Hepatocyte (in vitro differentiated cells): ENCODE measurements at regions not wholly inside any gene's neighbourhood (a gene's known extent, or its start where the extent isn't known, plus 50 kb on each side); places are given as distances from the start of the nearest gene placed in this dataset.

Experiments
- DNase-seq: peaks from one replicate; pipeline ENCODE4 v3.0.0-alpha.2; 2016; ENCODE audit warnings: low spot score
- H2AFZ ChIP-seq: fragments of 200-600 bp; sonication (generic); 2 replicates; pipeline ENCODE4 v1.6.0; 2016; ENCODE audit warnings: antibody characterized with exemption, mild to moderate bottlenecking
- H3K27ac ChIP-seq: fragments of 200-600 bp; sonication (generic); 2 replicates; pipeline ENCODE4 v1.5.1; 2016; ENCODE audit warnings: mild to moderate bottlenecking
- H3K27me3 ChIP-seq: fragments of 200-600 bp; sonication (generic); 2 replicates; pipeline ENCODE4 v1.6.1; 2016
- H3K36me3 ChIP-seq: fragments of 200-600 bp; sonication (generic); replicated peaks from 2 replicates; pipeline ENCODE4 v1.5.1; 2016; ENCODE audit warnings: low read depth; ENCODE audit not compliant: insufficient read depth
- H3K4me1 ChIP-seq: fragments of 200-600 bp; sonication (generic); 2 replicates; pipeline ENCODE4 v1.5.1; 2016; ENCODE audit warnings: mild to moderate bottlenecking, moderate library complexity; ENCODE audit not compliant: insufficient read depth
- H3K4me2 ChIP-seq: fragments of 200-600 bp; sonication (generic); 2 replicates; pipeline ENCODE4 v1.6.0; 2016
- H3K4me3 ChIP-seq: fragments of 200-600 bp; sonication (generic); 2 replicates; pipeline ENCODE4 v1.5.1; 2016; ENCODE audit warnings: mild to moderate bottlenecking
- H3K79me2 ChIP-seq: fragments of 200-600 bp; sonication (generic); 2 replicates; pipeline ENCODE4 v1.6.0; 2017; ENCODE audit warnings: mild to moderate bottlenecking
- H3K9me2 ChIP-seq: fragments of 200-600 bp; sonication (generic); replicated peaks from 2 replicates; pipeline ENCODE4 v1.6.0; 2017; ENCODE audit warnings: mild to moderate bottlenecking; ENCODE audit not compliant: insufficient read depth
- H3K9me3 ChIP-seq: fragments of 200-600 bp; sonication (generic); 2 replicates; pipeline ENCODE4 v1.5.1; 2016; ENCODE audit warnings: low read depth, mild to moderate bottlenecking
- H4K20me1 ChIP-seq: fragments of 200-600 bp; sonication (generic); 2 replicates; pipeline ENCODE4 v1.6.0; 2016; ENCODE audit warnings: mild to moderate bottlenecking; ENCODE audit not compliant: insufficient read depth, poor library complexity, severe bottlenecking
- CTCF ChIP-seq: fragments of 200-600 bp; sonication (generic); IDR thresholded peaks from 2 replicates; pipeline ENCODE4 v1.5.1; 2016; ENCODE audit warnings: antibody characterized with exemption, mild to moderate bottlenecking; ENCODE audit not compliant: poor library complexity
- EZH2 ChIP-seq: fragments of 200-600 bp; sonication (generic); IDR thresholded peaks from 2 replicates; pipeline ENCODE4 v1.6.1; 2016; ENCODE audit warnings: antibody characterized with exemption, mild to moderate bottlenecking, borderline replicate concordance
- EZH2phosphoT487 ChIP-seq: fragments of 200-600 bp; sonication (generic); IDR thresholded peaks from one replicate; pipeline ENCODE4 v1.6.1; 2018; ENCODE audit warnings: antibody characterized with exemption, mild to moderate bottlenecking, low read depth, moderate library complexity; ENCODE audit not compliant: unreplicated experiment, severe bottlenecking
- WGBS: methylation state at CpG from one replicate; pipeline ENCODE4 v1.1.6; 2016; ENCODE audit warnings: low lambda C conversion rate; ENCODE audit errors: missing lambda C conversion rate; 5-methylcytosine and 5-hydroxymethylcytosine counted together

- H3K4me1 ChIP-seq = no peaks in the 10 kb centered on the region
- H4K20me1 ChIP-seq = no peaks in the 10 kb centered on the region
- H3K4me3 ChIP-seq = no peak overlapping the region
- no peak for DNase-seq
- no peak for TF ChIP-seq CTCF
- no peak for TF ChIP-seq EZH2phosphoT487
- no peak for TF ChIP-seq EZH2
- WGBS = 87% methylated on average over 6 of the region's 6 CpGs
- no peaks in the 10 kb centered on the region for H3K9me2 ChIP-seq
- no peak overlapping the region for H2AFZ ChIP-seq
- no peaks in the 10 kb centered on the region for H3K27me3 ChIP-seq
- H3K27ac ChIP-seq = no peak overlapping the region
- H3K36me3 ChIP-seq = no peaks in the 10 kb centered on the region
- H3K4me2 ChIP-seq = no peak overlapping the region
- H3K9me3 ChIP-seq = no peaks in the 10 kb centered on the region
- no peaks in the 10 kb centered on the region for H3K79me2 ChIP-seq
Observed at GRCh38 chr6:117810269-117810668, 96.8 kb upstream of the SLC35F1 start.

- DNase-seq = no peak
- Histone ChIP-seq H3K27ac (no peak overlapping the region), H3K9me3 (no peaks in the 10 kb centered on the region), H3K4me1 (no peaks in the 10 kb centered on the region), H3K9me2 (no peaks in the 10 kb centered on the region), H3K36me3 (no peaks in the 10 kb centered on the region), H3K79me2 (no peaks in the 10 kb centered on the region), H2AFZ (no peak overlapping the region), H4K20me1 (no peaks in the 10 kb centered on the region), H3K4me3 (no peak overlapping the region), H3K27me3 (no peaks in the 10 kb centered on the region), H3K4me2 (no peak overlapping the region)
- 91% methylated on average over 5 of the region's 5 CpGs for WGBS
- TF ChIP-seq EZH2 = no peak
Observed at GRCh38 chr6:117817499-117817898, 89.6 kb upstream of the SLC35F1 start.

- DNase-seq = no peak
- Histone ChIP-seq H3K79me2 (no peaks in the 10 kb centered on the region), H3K9me3 (no peaks in the 10 kb centered on the region), H3K4me3 (no peak overlapping the region), H3K27ac (no peak overlapping the region), H3K36me3 (no peaks in the 10 kb centered on the region), H4K20me1 (no peaks in the 10 kb centered on the region), H3K4me1 (no peaks in the 10 kb centered on the region), H2AFZ (no peak overlapping the region), H3K27me3 (no peaks in the 10 kb centered on the region), H3K9me2 (no peaks in the 10 kb centered on the region), H3K4me2 (no peak overlapping the region)
- TF ChIP-seq EZH2phosphoT487 = no peak
Observed at GRCh38 chr6:117817992-117818391, 89.1 kb upstream of the SLC35F1 start.

- H3K4me3 ChIP-seq = no peak overlapping the region
- 43% methylated on average over 1 of the region's 1 CpG for WGBS
- TF ChIP-seq EZH2phosphoT487 (no peak), EZH2 (no peak), CTCF (no peak)
- no peaks in the 10 kb centered on the region for H3K79me2 ChIP-seq
- no peaks in the 10 kb centered on the region for H4K20me1 ChIP-seq
- no peaks in the 10 kb centered on the region for H3K4me1 ChIP-seq
- H3K4me2 ChIP-seq = no peak overlapping the region
- no peaks in the 10 kb centered on the region for H3K9me2 ChIP-seq
- H3K27me3 ChIP-seq = no peaks in the 10 kb centered on the region
- no peak for DNase-seq
- H3K27ac ChIP-seq = no peak overlapping the region
- H3K36me3 ChIP-seq = no peaks in the 10 kb centered on the region
- no peaks in the 10 kb centered on the region for H3K9me3 ChIP-seq
- no peak overlapping the region for H2AFZ ChIP-seq
Observed at GRCh38 chr6:117818449-117818848, 88.6 kb upstream of the SLC35F1 start.
